PFSK-1 (cell line): ENCODE measurements at regions not wholly inside any gene's neighbourhood (a gene's known extent, or its start where the extent isn't known, plus 50 kb on each side); places are given as distances from the start of the nearest gene placed in this dataset.

Experiments used
- FOXP2 ChIP-seq: optimal IDR thresholded peaks from 2 replicates; pipeline ENCODE3; 2011; ENCODE audit warnings: borderline replicate concordance, control low read depth, inconsistent platforms; ENCODE audit not compliant: insufficient read depth; ENCODE audit errors: extremely low read length, extremely low read depth
- POLR2AphosphoS5 ChIP-seq: IDR thresholded peaks from 2 replicates; pipeline ENCODE4 v1.6.1; 2012; ENCODE audit warnings: low read depth, mild to moderate bottlenecking, control low read depth, low read length, moderate library complexity
- REST ChIP-seq, 2 experiments: IDR thresholded peaks; 2 replicates each; pipeline versions ENCODE4 v1.6.1 to v1.8.0; 2011 to 2012; ENCODE audit warnings: low read depth in 2 of 2, low read length in 2 of 2, control low read depth in 1 of 2, inconsistent platforms in 1 of 2, mild to moderate bottlenecking in 1 of 2, moderate library complexity in 1 of 2; ENCODE audit not compliant: insufficient read depth in 1 of 2
- SIN3A ChIP-seq: IDR thresholded peaks from 2 replicates; pipeline ENCODE4 v1.6.1; 2012; ENCODE audit warnings: mild to moderate bottlenecking, low read length, moderate library complexity, borderline replicate concordance; ENCODE audit not compliant: insufficient read depth
- TAF1 ChIP-seq: IDR thresholded peaks from 2 replicates; pipeline ENCODE4 v1.6.1; 2012; ENCODE audit warnings: low read length, control low read depth, borderline replicate concordance; ENCODE audit not compliant: insufficient read depth

- TF ChIP-seq FOXP2 = no peak
- TF ChIP-seq POLR2AphosphoS5 = no peak
- no peak for TF ChIP-seq REST (IDR thresholded peaks at IDR 0.05; ENCODE audit: insufficient read depth in 1 of 2, low read depth in 2 of 2, low read length in 2 of 2)
- no peak for TF ChIP-seq TAF1
- no peak for TF ChIP-seq SIN3A
Observed at GRCh38 chr2:217328622-217328978, 468.7 kb upstream of the TNP1 start.
